Endothelial cell of umbilical vein (primary cell): ENCODE measurements at regions not wholly inside any gene's neighbourhood (a gene's known extent, or its start where the extent isn't known, plus 50 kb on each side); places are given as distances from the start of the nearest gene placed in this dataset.

Experiments used
- TF ChIP-seq, protein P1 (sequence below): IDR thresholded peaks from 2 replicates; pipeline ENCODE4 v1.6.1; 2011; ENCODE audit not compliant: insufficient read depth, insufficient read length
- TF ChIP-seq, protein P2 (sequence below), 2 donors: IDR thresholded peaks; 1 replicate in 1 of 2; 2 replicates in 1 of 2; pipeline ENCODE4 v1.5.1; 2011; ENCODE audit warnings: low read length in 2 of 2, mild to moderate bottlenecking in 2 of 2, moderate library complexity in 2 of 2, control low read depth in 1 of 2, inconsistent platforms in 1 of 2, low read depth in 1 of 2; ENCODE audit not compliant: insufficient read depth in 1 of 2; ENCODE audit errors: extremely low read depth in 1 of 2

DNA sequence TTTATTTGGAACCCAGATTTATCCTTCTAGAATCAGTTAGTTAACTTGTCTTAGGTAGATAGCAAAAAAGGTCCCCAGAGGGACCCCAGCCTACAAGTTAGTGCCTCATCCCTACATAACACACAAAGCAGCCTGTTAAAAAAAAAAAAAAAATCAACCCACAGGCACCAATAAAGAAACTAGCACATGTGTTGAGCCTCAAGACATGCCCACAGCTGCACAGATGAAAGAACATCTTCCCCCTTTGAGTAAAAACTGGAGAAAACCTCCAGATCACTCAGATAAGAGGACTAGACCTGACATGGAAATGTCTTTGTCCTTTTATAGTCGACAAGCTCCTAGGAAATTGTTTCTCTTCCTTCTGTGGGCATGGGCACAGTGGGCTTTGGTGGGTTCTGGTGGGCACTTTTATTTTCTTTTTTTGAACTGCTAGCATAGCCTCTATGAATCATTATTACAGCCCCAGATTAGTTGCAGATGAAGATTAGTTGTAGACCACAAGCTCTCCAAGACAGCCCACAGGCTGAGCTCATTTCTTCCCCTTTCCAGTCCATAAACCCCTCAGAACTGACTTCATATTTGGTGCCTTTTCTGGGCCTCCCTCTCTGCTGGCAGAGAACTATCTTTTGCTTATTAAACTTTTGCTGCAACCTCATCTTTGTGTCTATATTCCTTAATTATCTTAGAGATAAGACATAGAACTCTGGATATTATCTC lies 427.1 kb downstream of the KDM5D start:
- TF ChIP-seq, protein P1, sequence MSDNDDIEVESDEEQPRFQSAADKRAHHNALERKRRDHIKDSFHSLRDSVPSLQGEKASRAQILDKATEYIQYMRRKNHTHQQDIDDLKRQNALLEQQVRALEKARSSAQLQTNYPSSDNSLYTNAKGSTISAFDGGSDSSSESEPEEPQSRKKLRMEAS, result no peak
- TF ChIP-seq, protein P2, sequence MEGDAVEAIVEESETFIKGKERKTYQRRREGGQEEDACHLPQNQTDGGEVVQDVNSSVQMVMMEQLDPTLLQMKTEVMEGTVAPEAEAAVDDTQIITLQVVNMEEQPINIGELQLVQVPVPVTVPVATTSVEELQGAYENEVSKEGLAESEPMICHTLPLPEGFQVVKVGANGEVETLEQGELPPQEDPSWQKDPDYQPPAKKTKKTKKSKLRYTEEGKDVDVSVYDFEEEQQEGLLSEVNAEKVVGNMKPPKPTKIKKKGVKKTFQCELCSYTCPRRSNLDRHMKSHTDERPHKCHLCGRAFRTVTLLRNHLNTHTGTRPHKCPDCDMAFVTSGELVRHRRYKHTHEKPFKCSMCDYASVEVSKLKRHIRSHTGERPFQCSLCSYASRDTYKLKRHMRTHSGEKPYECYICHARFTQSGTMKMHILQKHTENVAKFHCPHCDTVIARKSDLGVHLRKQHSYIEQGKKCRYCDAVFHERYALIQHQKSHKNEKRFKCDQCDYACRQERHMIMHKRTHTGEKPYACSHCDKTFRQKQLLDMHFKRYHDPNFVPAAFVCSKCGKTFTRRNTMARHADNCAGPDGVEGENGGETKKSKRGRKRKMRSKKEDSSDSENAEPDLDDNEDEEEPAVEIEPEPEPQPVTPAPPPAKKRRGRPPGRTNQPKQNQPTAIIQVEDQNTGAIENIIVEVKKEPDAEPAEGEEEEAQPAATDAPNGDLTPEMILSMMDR (IDR thresholded peaks at IDR 0.05; ENCODE audit: extremely low read depth in 1 of 2, insufficient read depth in 1 of 2, low read depth in 1 of 2, low read length in 2 of 2), result no peak
